ENCODE measurements at regions not wholly inside any gene's neighbourhood (a gene's known extent, or its start where the extent isn't known, plus 50 kb on each side); places are given as distances from the start of the nearest gene placed in this dataset.

DNA sequence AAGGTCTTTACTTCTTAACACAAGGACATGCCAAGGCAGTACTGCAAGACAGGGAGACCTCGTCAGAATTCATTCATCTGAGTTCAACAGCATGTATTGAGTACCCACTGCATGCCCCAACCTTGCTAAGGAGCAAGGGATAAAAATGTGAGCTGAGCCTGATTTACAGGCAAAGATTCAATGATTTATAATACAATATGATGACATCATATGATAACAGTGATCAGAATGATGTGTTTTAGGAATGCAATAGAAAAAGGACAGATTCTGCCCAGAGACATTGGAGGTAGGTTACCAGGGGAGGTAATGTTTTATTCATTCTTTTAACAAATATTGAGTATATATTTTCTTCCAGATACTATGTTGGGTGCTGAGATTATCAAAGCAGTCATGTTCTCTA, 406.6 kb downstream of the ARHGEF28 start:
- peaks cover 3% of the 10 kb centered on the region for H3K27me3 Mint-ChIP-seq (ENCODE audit: unreplicated experiment)
- no peaks in the 10 kb centered on the region for H3K36me3 Mint-ChIP-seq (ENCODE audit: low read depth, unreplicated experiment)
- no peaks in the 10 kb centered on the region for H3K9me3 Mint-ChIP-seq (ENCODE audit: unreplicated experiment)
- no peak overlapping the region for H3K27ac Mint-ChIP-seq (ENCODE audit: unreplicated experiment)
- TF ChIP-seq, protein P1, sequence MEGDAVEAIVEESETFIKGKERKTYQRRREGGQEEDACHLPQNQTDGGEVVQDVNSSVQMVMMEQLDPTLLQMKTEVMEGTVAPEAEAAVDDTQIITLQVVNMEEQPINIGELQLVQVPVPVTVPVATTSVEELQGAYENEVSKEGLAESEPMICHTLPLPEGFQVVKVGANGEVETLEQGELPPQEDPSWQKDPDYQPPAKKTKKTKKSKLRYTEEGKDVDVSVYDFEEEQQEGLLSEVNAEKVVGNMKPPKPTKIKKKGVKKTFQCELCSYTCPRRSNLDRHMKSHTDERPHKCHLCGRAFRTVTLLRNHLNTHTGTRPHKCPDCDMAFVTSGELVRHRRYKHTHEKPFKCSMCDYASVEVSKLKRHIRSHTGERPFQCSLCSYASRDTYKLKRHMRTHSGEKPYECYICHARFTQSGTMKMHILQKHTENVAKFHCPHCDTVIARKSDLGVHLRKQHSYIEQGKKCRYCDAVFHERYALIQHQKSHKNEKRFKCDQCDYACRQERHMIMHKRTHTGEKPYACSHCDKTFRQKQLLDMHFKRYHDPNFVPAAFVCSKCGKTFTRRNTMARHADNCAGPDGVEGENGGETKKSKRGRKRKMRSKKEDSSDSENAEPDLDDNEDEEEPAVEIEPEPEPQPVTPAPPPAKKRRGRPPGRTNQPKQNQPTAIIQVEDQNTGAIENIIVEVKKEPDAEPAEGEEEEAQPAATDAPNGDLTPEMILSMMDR (IDR thresholded peaks at IDR 0.05; ENCODE audit: unreplicated experiment) = no peak
- peaks cover 16% of the 10 kb centered on the region for H3K4me1 Mint-ChIP-seq (ENCODE audit: unreplicated experiment)
- H3K4me3 Mint-ChIP-seq (ENCODE audit: unreplicated experiment) = no peak overlapping the region
- no peak for DNase-seq (ENCODE audit: low spot score)

GRCh38 chr5:74031536-74031935, 405.5 kb downstream of the ARHGEF28 start:
- H3K4me3 Mint-ChIP-seq (ENCODE audit: unreplicated experiment) = no peak overlapping the region
- no peak for DNase-seq (ENCODE audit: low spot score)
- no peaks in the 10 kb centered on the region for H3K9me3 Mint-ChIP-seq (ENCODE audit: unreplicated experiment)
- H3K4me1 Mint-ChIP-seq (ENCODE audit: unreplicated experiment) = peaks cover 16% of the 10 kb centered on the region
- no peak overlapping the region for H3K27ac Mint-ChIP-seq (ENCODE audit: unreplicated experiment)
- TF ChIP-seq, protein P1 (IDR thresholded peaks at IDR 0.05; ENCODE audit: unreplicated experiment) = no peak
- H3K27me3 Mint-ChIP-seq (ENCODE audit: unreplicated experiment) = peaks cover 3% of the 10 kb centered on the region
- no peaks in the 10 kb centered on the region for H3K36me3 Mint-ChIP-seq (ENCODE audit: low read depth, unreplicated experiment)

DNA sequence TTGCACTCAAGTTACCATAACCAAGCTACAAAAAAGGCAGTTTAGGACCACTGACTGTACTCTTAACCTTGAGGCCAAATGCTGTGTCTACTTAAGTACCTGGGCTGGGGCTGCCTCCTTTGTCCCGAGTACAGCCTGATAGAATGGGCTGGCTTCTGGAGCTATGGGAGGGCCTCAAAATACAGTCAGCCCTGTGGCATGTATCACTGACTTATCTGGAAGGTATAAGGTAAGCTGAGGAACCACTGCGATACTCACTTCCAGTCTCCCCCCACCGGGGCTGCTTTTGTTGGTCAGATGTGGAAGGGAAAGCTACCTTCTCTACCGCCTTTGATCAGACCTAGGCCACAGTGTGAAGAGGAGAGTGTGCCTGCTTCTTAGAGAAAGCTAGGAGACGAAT, 404.8 kb downstream of the ARHGEF28 start:
- H3K27me3 Mint-ChIP-seq (ENCODE audit: unreplicated experiment) = no peaks in the 10 kb centered on the region
- H3K36me3 Mint-ChIP-seq (ENCODE audit: low read depth, unreplicated experiment) = no peaks in the 10 kb centered on the region
- DNase-seq (ENCODE audit: low spot score) = no peak
- peaks cover 15% of the 10 kb centered on the region for H3K4me1 Mint-ChIP-seq (ENCODE audit: unreplicated experiment)
- H3K9me3 Mint-ChIP-seq (ENCODE audit: unreplicated experiment) = no peaks in the 10 kb centered on the region
- H3K4me3 Mint-ChIP-seq (ENCODE audit: unreplicated experiment) = no peak overlapping the region
- TF ChIP-seq, protein P1 (IDR thresholded peaks at IDR 0.05; ENCODE audit: unreplicated experiment) = no peak
- no peak overlapping the region for H3K27ac Mint-ChIP-seq (ENCODE audit: unreplicated experiment)

GRCh38 chr5:74030371-74030770, 404.4 kb downstream of the ARHGEF28 start:
- Mint-ChIP-seq H3K4me1 (ENCODE audit: unreplicated experiment) (peaks cover 15% of the 10 kb centered on the region), H3K27ac (ENCODE audit: unreplicated experiment) (no peak overlapping the region), H3K36me3 (ENCODE audit: low read depth, unreplicated experiment) (no peaks in the 10 kb centered on the region), H3K27me3 (ENCODE audit: unreplicated experiment) (no peaks in the 10 kb centered on the region), H3K9me3 (ENCODE audit: unreplicated experiment) (no peaks in the 10 kb centered on the region), H3K4me3 (ENCODE audit: unreplicated experiment) (no peak overlapping the region)
- TF ChIP-seq, protein P1 (IDR thresholded peaks at IDR 0.05; ENCODE audit: unreplicated experiment) = no peak
- no peak for DNase-seq (ENCODE audit: low spot score)

- Mint-ChIP-seq H3K27me3 (ENCODE audit: unreplicated experiment) (no peaks in the 10 kb centered on the region), H3K4me1 (ENCODE audit: unreplicated experiment) (peaks cover 15% of the 10 kb centered on the region), H3K9me3 (ENCODE audit: unreplicated experiment) (no peaks in the 10 kb centered on the region), H3K4me3 (ENCODE audit: unreplicated experiment) (no peak overlapping the region), H3K27ac (ENCODE audit: unreplicated experiment) (no peak overlapping the region), H3K36me3 (ENCODE audit: low read depth, unreplicated experiment) (no peaks in the 10 kb centered on the region)
- DNase-seq (ENCODE audit: low spot score) = no peak
- TF ChIP-seq, protein P1 (IDR thresholded peaks at IDR 0.05; ENCODE audit: unreplicated experiment) = no peak
Measured at GRCh38 chr5:74028976-74029375, 403.0 kb downstream of the ARHGEF28 start.

All from endothelial cell (in vitro differentiated cells).